GM04504 (cell line): ENCODE measurements at regions not wholly inside any gene's neighbourhood (a gene's known extent, or its start where the extent isn't known, plus 50 kb on each side); places are given as distances from the start of the nearest gene placed in this dataset.
"Not testable (repeated sequence)": the region's sequence is repeated elsewhere in the genome, so short reads cannot be mapped to it uniquely, and the experiment has no call there.

Experiments used
- DNase-seq: peaks from one replicate; pipeline ENCODE4 v3.0.0-alpha.2; 2012; ENCODE audit warnings: low read depth

DNA sequence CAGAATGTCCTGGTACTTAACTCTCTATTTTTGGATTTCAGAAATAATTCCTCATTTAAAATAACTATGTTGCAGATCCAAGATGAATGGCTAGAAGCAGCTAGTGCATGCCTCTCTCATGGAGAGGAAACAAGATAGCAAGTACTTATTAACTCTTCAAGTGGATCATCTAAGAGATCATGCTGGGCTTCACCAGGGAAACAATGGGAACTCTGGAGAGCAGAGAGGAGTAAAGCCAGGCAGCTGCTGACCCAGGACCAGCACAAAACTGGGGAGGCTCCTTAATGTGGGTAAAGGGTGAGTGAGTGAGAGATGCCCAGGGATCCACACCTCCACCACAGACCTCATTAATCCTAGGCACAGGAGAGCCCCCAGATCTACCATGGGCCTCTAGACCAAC lies 897.8 kb upstream of the ACO1 start:
- no peak for DNase-seq

DNA sequence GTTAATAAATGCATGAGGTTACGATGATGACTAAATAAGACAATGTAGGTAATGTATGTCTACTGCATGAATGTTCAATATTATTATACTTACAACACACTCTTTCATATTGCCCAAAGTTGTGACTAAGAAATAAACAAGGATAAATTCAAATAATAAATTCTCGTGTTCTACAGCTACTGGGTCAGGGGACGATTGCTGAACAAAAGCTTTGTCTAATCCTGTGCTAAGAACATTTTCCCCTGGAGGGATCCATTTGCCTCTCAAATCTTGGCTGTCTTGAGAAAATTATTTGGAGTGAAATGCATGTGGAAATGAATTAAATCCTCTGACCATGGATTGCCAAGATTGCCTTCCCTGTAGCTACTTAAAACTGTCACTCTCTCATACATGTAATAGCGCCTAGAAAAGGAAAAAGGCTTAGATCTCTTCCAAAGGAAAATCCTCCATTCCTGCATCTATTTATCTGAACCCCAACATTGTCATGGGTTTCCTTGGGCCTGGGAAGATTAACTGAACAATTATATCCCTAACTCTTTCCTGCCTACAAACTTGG lies 893.8 kb upstream of the ACO1 start:
- DNase-seq: no peak

DNA sequence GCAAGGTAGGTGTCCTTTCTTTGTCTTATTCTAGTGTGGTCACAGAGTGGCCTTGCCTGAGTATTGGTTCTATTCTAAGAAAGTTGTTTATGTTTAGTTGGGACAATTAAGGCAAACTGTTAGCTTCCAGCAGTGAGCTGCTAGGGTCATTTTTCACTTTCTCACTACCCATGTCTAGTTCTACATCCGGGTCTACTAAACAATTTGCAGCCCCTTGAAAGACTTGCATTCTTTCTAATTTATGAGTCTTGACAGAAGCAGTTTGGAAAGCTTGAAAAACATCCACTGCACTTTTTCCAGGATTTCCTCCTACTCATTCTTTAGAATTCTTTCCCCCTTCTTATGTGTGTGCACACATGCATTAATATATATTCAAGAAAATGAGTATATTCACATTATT lies 892.2 kb upstream of the ACO1 start:
- DNase-seq: no peak

DNA sequence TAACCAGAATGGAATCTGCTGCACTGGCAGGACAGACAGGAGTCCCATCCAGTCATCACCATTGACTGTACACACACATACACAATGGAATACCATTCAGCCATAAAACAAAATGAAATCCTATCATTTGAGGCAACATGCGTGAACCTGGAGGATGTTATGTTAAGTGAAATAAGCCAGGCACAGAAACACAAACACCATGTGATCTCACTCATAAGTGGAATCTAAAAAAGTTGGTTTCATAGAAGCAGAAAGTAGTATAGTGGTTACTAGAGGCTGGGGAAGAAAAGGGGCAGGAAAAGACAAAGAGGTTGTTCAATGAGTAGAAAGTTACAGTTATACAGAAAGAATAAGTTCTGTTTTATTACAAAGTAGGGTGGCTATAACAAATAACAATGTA lies 884.0 kb upstream of the ACO1 start:
- no peak for DNase-seq

DNA sequence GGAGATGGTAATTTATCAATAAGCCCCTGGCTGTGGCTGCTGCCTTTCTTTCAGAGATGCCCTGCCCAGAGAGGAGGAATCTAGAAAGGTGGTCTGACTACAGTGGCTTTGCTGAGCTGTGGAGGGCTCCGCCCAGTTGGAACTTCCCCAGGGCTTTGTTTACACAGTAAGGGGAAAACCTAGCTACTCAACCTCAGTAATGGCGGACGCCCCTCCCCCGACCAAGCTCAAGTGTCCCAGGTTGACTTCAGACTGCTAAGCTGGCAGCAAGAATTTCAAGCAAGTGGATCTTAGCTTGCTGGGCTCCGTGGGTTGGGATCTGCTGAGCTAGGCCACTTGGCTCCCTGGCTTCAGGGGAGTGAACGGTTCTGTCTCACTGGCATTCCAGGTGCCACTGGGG lies 865.4 kb upstream of the ACO1 start:
- no peak for DNase-seq

DNA sequence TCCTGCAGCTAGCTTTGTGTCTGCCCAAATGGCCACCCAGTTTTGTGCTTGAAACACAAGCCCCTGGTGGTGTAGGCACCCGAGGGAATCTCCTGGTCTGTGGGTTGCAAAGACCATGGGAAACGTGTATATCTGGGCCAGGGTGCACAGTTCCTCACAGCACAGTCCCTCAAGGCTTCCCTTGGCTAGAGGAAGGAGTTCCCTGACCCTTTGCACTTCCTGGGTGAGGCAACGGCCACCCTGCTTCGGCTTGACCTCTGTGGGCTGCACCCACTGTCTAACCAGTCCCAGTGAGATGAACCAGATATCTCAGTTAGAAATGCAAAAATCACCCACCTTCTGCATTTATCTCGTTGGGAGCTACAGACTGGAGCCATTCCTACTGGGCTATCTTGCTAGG lies 865.0 kb upstream of the ACO1 start:
- DNase-seq: no peak

DNA sequence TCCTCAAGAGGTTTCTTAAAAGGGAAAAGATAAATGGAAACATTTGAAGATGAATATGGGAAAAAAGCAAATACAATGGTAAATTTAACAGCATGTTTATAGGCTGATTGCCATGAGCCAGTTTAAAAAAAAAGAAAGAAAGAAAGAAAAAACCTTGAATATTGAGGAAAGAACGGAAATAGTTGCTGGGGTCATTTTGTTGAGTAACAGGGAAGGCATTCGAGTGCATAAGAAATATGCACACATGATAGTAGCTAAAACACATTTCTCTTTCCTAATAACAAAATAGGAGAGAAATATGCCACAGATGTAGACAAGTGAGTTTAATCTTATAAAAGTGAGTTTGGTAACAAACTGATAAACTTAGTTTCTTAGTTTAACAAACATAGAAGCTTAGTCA lies 864.6 kb upstream of the ACO1 start:
- no peak for DNase-seq

DNA sequence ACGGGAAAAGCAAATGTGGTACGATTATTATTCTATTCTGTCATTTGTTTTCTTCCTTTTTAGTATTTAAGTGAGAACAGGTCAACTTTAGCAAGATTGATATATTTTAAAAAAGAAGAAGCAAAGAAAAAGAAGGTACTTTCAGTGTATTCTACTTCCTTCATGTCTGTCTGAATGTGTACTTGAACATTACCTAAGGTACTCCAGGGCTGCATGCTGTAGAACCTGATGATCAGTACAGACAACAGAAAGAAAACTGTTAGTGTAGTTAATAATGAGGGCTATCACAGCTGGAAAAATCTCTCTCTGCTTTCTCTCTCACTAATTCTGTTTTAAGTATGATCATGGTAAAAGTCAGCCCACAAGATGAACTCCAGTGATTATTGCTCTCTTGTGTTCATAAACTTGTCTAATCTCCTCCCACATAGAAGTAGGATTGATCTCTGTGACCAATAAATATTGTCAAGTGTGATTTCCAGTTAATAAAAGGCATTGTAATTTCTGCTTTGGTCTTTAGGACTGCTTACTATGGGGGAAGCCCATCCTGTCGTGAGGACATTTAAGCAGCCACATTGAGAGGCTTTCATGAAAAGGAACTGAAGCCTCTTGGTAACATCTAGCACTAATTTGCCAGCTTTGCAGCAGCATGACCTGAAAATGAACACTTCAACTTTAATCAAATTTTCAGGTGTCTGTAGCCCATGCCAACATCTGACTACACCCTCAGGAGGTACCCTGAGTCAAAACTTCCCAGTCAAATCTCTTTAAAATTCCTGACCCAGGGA lies 864.0 kb upstream of the ACO1 start:
- no peak for DNase-seq

DNA sequence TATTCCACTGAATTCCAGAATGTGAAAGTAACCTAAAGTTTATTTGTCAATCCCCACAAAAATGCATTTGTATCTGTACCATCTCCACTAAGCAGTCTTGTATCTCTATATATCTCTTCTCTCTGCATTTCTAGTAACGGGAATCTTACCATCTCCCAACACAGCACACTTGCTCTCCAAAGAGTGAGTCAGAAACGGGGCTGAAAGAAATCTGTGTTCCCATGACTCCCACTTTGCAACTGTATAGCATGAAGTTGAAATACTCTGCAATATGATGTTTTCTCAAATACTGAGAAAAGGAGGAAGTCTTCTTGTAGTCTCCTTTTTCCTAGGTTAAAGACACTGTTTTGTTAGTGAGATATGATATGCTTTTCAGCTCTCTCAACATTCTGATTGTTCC lies 848.8 kb upstream of the ACO1 start:
- no peak for DNase-seq

DNA sequence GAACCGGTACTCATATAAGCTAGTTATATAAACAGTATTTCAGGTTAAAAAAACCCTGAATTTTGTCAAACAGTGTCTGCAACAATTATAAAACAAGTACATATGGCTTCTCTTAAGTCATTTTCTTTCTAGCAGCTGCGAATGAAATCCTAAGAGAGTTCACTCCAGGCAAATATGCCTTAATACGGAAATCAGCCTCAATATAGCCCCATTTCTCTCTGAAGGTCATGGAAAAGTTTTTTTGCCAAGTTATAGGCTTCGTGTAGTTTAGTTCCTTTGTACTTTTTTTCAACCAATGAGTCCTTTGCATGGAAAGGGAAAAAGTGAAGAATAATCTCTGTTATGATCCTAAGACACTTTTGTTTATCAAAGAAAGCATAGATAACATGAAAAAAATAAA lies 848.0 kb upstream of the ACO1 start:
- no peak for DNase-seq

DNA sequence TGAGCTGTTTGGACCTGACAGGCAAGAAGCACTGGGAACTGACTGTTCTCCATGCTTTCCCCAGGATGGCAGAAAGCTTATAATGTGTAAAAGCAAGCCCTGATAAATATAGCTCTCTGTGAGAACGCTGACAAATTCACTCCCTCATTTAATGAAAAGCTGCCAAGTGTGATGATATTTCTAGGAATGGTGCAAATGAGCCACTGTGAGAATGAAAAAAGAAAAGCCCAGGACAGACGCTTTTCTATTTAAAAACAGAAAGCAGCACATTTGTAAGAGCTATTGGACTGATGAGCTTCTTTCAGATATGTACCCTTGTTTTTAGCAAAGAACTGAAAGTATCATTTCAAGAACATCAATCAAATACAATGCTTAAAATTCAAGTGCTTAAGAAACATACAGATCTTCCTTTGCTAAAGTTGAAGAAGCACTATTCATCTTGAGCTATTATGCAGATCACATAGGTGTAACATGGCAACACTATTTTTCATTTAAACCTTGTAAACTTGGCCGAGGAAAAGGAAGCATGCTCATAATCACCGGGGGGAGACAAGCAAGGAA lies 842.6 kb upstream of the ACO1 start:
- no peak for DNase-seq

DNA sequence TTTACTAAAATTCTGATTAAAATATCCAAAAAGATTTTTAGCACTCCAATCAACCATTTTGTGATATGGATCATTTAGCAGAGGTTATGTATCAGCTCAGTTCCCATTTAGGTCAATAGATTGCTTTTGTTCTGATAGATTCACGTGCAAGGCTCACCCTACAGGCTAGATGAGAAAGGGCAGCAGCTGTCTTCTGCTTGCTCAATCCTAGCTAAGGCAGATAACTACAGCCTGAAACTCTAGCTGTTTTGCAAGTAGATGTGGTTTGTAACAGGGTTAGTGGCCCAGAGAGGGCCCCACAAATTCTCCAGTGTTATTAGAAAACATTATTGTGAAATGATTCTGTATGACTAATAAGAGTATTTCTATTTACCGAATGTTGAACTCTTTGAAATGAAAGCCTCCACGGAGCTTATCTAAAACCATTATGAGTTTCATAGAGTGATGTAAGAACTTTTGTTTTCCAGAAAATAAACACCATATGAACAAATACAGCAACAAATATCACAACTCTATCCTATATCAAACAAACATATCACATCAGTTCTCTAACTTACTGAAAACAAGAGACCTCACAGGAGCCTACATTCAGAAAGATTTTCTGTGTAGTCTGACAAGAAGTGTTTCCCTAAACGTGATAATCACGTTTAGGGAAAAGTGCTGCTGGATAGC lies 841.9 kb upstream of the ACO1 start:
- no peak for DNase-seq

DNA sequence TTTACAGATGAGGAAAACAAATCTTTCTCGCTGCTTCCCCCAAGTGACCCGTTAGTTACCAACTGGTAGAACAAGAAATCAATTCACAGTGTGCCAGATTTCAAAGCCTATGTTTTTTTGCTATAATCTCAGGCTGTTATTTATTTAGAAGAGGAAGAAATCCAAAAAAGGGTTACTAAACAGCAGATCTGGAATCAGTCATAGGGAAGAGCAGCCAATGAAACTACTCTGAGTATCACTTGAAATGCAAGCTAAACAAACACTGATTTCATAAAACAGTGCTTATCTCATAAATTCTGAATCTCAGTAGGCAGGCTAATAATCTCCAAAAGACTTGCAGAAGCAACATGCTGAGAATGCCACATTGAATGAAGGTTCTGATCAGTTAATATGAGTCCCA lies 829.5 kb upstream of the ACO1 start:
- DNase-seq: no peak

DNA sequence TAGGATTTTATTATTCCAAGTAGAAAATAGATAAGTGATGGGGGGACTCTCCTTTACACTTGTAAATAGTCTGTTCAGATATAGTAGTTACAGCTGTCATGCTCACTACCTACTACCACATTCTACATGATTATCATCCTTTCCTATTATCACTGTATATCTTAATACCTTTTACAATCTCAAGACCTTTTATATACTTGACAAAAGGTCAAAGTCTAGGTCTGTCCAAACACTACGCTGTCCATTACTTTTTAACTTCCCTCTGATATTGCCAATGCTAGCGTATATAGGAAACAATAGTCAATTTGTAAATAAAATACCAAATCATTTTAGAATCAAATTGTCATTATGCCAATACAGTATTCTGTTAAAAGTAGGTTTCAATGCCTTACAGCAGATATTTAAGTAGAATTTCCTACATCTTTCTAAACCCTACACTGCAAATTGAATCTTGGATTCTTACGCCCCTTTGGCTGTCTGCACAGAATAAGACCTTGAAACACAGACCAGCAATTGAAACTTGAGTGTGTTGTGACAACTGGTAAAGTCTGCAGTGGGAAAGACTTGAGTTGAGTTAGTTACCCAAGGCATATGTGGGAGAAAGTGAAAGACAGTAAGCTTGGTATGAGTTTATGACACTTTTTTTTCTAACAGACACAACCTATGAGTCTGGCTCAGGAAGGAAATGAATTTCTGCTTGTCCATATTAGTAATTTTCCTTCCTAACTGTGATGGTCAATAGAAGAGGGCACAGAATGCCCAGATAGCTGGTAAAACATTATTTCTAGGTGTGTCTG lies 827.6 kb upstream of the ACO1 start:
- DNase-seq: no peak

DNA sequence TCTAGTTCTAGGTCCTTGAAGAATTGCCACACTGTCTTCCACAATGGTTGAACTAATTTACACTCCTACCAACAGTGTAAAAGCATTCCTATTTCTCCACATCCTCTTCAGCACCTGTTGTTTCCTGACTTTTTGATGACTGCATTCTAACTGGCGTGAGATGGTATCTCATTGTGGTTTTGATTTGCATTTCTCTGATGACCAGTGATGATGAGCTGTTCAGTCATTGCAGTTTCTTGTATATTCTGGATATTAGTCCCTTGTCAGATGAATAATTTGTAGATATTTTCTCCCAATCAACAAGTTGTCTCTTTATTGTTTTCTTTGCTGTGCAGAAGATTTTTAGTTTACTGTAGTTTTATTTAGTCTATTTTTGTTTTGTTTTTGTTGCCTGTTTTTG lies 812.3 kb upstream of the ACO1 start:
- not testable (repeated sequence) for DNase-seq

DNA sequence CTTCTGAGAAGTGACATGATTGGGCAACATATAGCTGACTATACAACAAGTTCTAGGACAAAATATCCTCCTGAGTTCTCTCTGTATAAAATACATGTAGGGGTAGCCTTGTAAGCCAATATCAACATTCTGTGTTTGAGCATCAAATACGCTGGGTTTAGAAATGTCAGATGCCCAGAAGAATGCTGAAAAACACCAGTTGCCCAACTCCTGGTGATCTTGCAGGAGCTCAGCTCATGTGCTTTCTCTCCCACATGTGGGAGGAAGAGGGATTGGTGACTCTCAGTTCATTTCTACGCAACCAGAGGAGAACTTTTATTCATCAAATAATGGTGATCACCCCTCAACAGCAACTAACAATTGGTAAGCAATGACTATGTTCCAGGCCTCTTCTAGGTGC lies 810.9 kb upstream of the ACO1 start:
- no peak for DNase-seq

DNA sequence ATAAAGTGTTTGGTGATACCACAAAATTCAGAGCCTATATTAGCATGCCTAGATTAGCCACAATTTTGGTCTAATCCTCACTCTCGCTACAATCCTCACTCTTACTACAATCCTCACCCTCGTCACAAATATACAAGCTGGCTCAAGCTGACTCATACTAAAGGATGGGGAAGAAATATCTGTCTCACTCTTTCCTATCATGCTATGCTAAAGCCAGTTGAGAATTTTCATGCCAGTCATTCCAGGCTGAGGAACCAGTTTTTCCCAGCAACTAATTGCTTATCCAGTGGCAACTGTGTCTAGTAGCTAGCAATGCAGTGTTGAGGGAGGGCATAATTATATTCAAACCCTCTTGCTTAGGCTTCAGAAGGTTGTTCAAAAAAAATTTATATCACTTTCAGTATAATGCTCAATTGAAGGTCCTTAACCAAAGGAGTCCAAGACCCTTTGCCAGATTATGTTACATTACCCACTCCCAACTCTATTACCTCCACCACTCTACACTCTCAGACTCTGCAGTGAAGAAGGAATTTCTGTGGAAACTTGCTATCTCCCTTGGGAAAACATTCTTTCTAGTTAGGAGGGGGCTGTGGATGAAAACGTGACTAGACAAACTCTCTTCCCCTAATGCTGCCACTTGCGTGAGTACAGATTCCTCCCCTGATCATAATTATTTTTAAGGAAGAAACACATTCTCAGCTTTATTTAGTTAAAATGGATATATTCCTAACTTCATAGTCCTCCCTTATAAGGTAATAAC lies 810.3 kb upstream of the ACO1 start:
- no peak for DNase-seq

DNA sequence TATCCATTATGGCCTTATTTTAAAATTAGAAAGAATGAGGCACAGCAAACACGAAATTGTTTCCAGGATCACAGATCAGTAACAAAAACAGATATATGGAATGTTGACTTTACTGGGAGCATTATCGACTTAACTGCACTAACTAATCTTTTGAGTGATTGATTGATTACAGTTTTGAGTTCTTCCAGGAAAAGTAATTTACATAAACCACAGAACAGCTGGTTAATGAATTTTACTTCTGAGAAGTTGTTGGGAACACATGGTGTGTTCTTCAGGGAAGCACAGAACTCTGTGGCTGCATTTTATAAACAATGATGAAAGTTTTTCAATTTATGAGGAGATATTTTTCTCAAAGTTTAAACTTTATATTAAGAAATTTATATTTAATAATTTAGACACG lies 802.4 kb upstream of the ACO1 start:
- DNase-seq: no peak

DNA sequence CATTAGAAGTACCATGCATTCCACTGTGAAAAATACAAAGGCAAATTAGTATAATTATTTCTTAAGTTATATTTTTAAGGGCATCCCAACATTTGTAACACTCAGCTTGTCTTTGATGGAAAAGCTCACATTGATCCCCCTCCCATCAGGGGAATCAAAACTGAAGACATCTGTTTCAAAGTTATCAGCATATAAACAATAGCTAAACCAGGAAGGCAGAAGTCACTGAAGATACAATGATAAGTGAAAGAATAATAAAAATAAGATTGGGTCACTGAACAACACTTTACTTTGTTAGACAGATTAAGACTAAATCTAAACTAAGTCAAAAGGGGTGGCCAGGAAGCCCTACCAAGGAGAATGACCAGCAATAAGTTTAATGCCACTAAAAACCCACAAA lies 801.9 kb upstream of the ACO1 start:
- DNase-seq: no peak

DNA sequence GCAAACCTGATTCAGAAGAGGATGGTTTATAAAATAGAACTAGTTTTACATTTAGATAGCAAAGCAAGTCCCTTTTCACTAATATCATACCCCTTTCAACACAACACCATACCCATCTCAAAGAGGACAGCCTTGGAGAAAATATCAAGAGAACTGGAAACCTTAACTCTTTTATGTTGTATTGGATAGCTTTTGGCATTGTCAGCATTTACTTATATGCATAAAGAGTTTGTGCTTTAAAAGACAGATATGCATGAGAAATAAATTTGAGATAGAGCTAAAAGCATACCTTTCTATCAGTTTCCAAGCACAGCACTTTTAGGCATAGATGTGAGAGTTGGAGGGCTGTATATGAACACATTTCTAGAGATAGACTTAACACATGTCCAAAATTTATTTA lies 799.3 kb upstream of the ACO1 start:
- DNase-seq: no peak

DNA sequence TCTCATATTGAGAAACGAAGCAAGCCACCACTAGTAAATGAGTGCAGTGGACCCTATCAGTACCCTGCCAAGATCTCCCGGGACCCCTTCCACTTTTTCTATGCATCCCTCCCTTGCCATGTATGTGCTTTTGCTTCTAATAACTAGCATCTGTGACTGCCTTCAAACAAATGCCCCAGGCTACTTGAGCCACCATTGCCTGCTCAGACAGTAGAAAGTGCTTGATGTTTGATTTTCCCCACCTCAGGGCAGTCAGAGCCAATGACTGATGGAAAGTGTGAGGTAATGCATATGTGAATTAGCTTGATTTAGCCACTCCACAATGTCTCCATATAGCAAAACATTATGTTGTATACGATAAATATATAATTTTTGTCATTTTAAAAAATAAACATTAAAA lies 797.3 kb upstream of the ACO1 start:
- DNase-seq: no peak

DNA sequence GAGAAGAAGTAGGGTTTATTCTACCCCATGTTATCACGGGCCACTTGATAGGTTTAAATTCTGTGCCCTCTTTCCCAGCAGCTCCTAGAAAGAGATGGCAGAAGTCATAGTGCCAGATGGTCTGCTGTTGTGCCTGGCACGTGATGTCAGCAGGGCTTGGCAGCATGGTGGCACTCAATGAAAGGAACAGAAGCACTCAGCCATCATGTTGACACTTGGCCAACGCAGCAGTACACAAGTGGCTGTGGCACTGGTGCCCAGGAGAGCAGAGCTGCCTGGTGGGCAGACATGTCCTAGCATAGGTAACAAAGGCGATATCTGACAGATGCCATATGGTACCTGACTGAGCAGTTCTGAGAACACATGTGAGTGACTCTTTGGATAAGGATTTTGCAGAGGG lies 796.4 kb upstream of the ACO1 start:
- DNase-seq: no peak
